H1 (cell line): ENCODE measurements at regions not wholly inside any gene's neighbourhood (a gene's known extent, or its start where the extent isn't known, plus 50 kb on each side); places are given as distances from the start of the nearest gene placed in this dataset.

Experiments used
- BRCA1 ChIP-seq: IDR thresholded peaks from 2 replicates; pipeline ENCODE4 v1.6.1; 2012; ENCODE audit warnings: low read depth, low read length, improper control_type of control experiment
- PHF8 ChIP-seq: fragments of 200-600 bp; sonication (generic); conservative IDR thresholded peaks from 2 replicates; pipeline ENCODE4 v1.7.1; 2012; ENCODE audit warnings: low read depth, mild to moderate bottlenecking, inconsistent platforms, low read length, moderate library complexity
- SP4 ChIP-seq: IDR thresholded peaks from 2 replicates; pipeline ENCODE4 v1.6.1; 2012; ENCODE audit warnings: low read length, inconsistent platforms
- TF ChIP-seq, protein P1 (sequence below): fragments of 300-600 bp; sonication (generic); IDR thresholded peaks from 2 replicates; pipeline ENCODE4 v1.7.1; 2012; ENCODE audit warnings: low read length, moderate library complexity, mild to moderate bottlenecking, inconsistent platforms; ENCODE audit not compliant: insufficient replicate concordance
- TF ChIP-seq, protein P2 (sequence below): IDR thresholded peaks from 2 replicates; pipeline ENCODE4 v1.6.1; 2011; ENCODE audit warnings: low read length, improper control_type of control experiment

DNA sequence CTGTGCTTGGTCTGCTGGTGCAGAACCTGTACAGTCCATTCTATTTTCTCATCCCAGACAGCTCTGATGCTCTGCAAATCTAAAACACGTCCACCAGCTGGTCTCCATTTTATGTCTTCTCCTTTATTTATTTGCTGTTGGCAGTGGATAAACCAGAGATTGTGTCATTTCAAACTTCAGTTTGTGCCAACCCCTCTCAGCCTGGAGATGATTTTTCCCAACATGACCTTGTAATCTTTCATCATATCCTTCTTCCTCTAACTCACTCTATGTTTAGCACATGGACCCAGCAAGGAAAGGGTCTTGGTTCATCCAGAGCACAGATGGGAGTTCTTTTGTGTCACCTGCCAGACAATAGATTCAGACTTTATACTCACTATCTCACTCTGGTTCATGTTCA lies 273.2 kb downstream of the MTX2 start (continued):
- TF ChIP-seq PHF8 = no peak
- TF ChIP-seq BRCA1 = no peak
- TF ChIP-seq, protein P1, sequence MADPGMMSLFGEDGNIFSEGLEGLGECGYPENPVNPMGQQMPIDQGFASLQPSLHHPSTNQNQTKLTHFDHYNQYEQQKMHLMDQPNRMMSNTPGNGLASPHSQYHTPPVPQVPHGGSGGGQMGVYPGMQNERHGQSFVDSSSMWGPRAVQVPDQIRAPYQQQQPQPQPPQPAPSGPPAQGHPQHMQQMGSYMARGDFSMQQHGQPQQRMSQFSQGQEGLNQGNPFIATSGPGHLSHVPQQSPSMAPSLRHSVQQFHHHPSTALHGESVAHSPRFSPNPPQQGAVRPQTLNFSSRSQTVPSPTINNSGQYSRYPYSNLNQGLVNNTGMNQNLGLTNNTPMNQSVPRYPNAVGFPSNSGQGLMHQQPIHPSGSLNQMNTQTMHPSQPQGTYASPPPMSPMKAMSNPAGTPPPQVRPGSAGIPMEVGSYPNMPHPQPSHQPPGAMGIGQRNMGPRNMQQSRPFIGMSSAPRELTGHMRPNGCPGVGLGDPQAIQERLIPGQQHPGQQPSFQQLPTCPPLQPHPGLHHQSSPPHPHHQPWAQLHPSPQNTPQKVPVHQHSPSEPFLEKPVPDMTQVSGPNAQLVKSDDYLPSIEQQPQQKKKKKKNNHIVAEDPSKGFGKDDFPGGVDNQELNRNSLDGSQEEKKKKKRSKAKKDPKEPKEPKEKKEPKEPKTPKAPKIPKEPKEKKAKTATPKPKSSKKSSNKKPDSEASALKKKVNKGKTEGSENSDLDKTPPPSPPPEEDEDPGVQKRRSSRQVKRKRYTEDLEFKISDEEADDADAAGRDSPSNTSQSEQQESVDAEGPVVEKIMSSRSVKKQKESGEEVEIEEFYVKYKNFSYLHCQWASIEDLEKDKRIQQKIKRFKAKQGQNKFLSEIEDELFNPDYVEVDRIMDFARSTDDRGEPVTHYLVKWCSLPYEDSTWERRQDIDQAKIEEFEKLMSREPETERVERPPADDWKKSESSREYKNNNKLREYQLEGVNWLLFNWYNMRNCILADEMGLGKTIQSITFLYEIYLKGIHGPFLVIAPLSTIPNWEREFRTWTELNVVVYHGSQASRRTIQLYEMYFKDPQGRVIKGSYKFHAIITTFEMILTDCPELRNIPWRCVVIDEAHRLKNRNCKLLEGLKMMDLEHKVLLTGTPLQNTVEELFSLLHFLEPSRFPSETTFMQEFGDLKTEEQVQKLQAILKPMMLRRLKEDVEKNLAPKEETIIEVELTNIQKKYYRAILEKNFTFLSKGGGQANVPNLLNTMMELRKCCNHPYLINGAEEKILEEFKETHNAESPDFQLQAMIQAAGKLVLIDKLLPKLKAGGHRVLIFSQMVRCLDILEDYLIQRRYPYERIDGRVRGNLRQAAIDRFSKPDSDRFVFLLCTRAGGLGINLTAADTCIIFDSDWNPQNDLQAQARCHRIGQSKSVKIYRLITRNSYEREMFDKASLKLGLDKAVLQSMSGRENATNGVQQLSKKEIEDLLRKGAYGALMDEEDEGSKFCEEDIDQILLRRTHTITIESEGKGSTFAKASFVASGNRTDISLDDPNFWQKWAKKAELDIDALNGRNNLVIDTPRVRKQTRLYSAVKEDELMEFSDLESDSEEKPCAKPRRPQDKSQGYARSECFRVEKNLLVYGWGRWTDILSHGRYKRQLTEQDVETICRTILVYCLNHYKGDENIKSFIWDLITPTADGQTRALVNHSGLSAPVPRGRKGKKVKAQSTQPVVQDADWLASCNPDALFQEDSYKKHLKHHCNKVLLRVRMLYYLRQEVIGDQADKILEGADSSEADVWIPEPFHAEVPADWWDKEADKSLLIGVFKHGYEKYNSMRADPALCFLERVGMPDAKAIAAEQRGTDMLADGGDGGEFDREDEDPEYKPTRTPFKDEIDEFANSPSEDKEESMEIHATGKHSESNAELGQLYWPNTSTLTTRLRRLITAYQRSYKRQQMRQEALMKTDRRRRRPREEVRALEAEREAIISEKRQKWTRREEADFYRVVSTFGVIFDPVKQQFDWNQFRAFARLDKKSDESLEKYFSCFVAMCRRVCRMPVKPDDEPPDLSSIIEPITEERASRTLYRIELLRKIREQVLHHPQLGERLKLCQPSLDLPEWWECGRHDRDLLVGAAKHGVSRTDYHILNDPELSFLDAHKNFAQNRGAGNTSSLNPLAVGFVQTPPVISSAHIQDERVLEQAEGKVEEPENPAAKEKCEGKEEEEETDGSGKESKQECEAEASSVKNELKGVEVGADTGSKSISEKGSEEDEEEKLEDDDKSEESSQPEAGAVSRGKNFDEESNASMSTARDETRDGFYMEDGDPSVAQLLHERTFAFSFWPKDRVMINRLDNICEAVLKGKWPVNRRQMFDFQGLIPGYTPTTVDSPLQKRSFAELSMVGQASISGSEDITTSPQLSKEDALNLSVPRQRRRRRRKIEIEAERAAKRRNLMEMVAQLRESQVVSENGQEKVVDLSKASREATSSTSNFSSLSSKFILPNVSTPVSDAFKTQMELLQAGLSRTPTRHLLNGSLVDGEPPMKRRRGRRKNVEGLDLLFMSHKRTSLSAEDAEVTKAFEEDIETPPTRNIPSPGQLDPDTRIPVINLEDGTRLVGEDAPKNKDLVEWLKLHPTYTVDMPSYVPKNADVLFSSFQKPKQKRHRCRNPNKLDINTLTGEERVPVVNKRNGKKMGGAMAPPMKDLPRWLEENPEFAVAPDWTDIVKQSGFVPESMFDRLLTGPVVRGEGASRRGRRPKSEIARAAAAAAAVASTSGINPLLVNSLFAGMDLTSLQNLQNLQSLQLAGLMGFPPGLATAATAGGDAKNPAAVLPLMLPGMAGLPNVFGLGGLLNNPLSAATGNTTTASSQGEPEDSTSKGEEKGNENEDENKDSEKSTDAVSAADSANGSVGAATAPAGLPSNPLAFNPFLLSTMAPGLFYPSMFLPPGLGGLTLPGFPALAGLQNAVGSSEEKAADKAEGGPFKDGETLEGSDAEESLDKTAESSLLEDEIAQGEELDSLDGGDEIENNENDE = no peak
- TF ChIP-seq SP4 = no peak
- TF ChIP-seq, protein P2, sequence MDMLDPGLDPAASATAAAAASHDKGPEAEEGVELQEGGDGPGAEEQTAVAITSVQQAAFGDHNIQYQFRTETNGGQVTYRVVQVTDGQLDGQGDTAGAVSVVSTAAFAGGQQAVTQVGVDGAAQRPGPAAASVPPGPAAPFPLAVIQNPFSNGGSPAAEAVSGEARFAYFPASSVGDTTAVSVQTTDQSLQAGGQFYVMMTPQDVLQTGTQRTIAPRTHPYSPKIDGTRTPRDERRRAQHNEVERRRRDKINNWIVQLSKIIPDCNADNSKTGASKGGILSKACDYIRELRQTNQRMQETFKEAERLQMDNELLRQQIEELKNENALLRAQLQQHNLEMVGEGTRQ = no peak
